ENCODE measurements at regions not wholly inside any gene's neighbourhood (a gene's known extent, or its start where the extent isn't known, plus 50 kb on each side); places are given as distances from the start of the nearest gene placed in this dataset.

GRCh38 chr2:19208479-19209199 is 149.8 kb downstream of the OSR1 start:
- Mint-ChIP-seq H3K4me3 (no peak overlapping the region), H3K4me1 (no peaks in the 10 kb centered on the region), H3K36me3 (no peaks in the 10 kb centered on the region), H3K9me3 (peaks cover 0 to 3% (median 0%) of the 10 kb centered on the region in 11 donors), H3K27ac (no peak overlapping the region), H3K27me3 (peaks cover 0 to 3% (median 0%) of the 10 kb centered on the region in 5 donors)
- Histone ChIP-seq H3K27ac (ENCODE audit: low read depth, low read length) (no peak overlapping the region), H3K9me3 (ENCODE audit: control insufficient read depth in 2 of 3, low read length in 3 of 3) (no peaks in the 10 kb centered on the region), H3K4me3 (ENCODE audit: low read length) (no peak overlapping the region), H3K36me3 (ENCODE audit: control insufficient read depth in 2 of 3, insufficient read depth in 3 of 3, low read length in 3 of 3) (no peaks in the 10 kb centered on the region), H3K27me3 (ENCODE audit: control insufficient read depth in 2 of 2, insufficient read depth in 2 of 2, low read length in 2 of 2) (no peaks in the 10 kb centered on the region), H3K4me1 (ENCODE audit: control insufficient read depth in 2 of 2, insufficient read depth in 2 of 2, low read length in 2 of 2) (no peaks in the 10 kb centered on the region)
- ChIA-PET POLR2A (no interaction called here), CTCF (no interaction called here)
- no peak for ATAC-seq
- DNase-seq = no peak
- intact Hi-C loops (cut with micrococcal nuclease) = no loop called here

- Mint-ChIP-seq H3K9me3 (peaks cover 0 to 3% (median 0%) of the 10 kb centered on the region in 11 donors), H3K27me3 (peaks cover 0 to 3% (median 0%) of the 10 kb centered on the region in 5 donors), H3K36me3 (no peaks in the 10 kb centered on the region), H3K27ac (no peak overlapping the region), H3K4me3 (no peak overlapping the region), H3K4me1 (no peaks in the 10 kb centered on the region)
- intact Hi-C loops (cut with micrococcal nuclease) = no loop called here
- H3K36me3 ChIP-seq (ENCODE audit: control insufficient read depth in 2 of 3, insufficient read depth in 3 of 3, low read length in 3 of 3) = no peaks in the 10 kb centered on the region
- H3K9me3 ChIP-seq (ENCODE audit: control insufficient read depth in 2 of 3, low read length in 3 of 3) = no peaks in the 10 kb centered on the region
- no peak overlapping the region for H3K27ac ChIP-seq (ENCODE audit: low read depth, low read length)
- DNase-seq (no peak), ATAC-seq (no peak)
- H3K4me1 ChIP-seq (ENCODE audit: control insufficient read depth in 2 of 2, insufficient read depth in 2 of 2, low read length in 2 of 2) = no peaks in the 10 kb centered on the region
- ChIA-PET CTCF (no interaction called here), POLR2A (no interaction called here)
- H3K4me3 ChIP-seq (ENCODE audit: low read length) = no peak overlapping the region
- H3K27me3 ChIP-seq (ENCODE audit: control insufficient read depth in 2 of 2, insufficient read depth in 2 of 2, low read length in 2 of 2) = no peaks in the 10 kb centered on the region
Observed at GRCh38 chr2:19207452-19207851, 151.0 kb downstream of the OSR1 start.

GRCh38 chr2:19205983-19206533 is 152.4 kb downstream of the OSR1 start:
- no peaks in the 10 kb centered on the region for H3K9me3 ChIP-seq (ENCODE audit: control insufficient read depth in 2 of 3, low read length in 3 of 3)
- H3K4me1 ChIP-seq (ENCODE audit: control insufficient read depth in 2 of 2, insufficient read depth in 2 of 2, low read length in 2 of 2) = no peaks in the 10 kb centered on the region
- CTCF ChIA-PET = no interaction called here
- DNase-seq (no peak), ATAC-seq (no peak)
- no peaks in the 10 kb centered on the region for H3K36me3 ChIP-seq (ENCODE audit: control insufficient read depth in 2 of 3, insufficient read depth in 3 of 3, low read length in 3 of 3)
- H3K27me3 Mint-ChIP-seq = peaks cover 0 to 3% (median 0%) of the 10 kb centered on the region in 5 donors
- no peaks in the 10 kb centered on the region for H3K36me3 Mint-ChIP-seq
- H3K9me3 Mint-ChIP-seq = peaks cover 0 to 2% (median 0%) of the 10 kb centered on the region in 11 donors
- no peaks in the 10 kb centered on the region for H3K4me1 Mint-ChIP-seq
- no peaks in the 10 kb centered on the region for H3K27me3 ChIP-seq (ENCODE audit: control insufficient read depth in 2 of 2, insufficient read depth in 2 of 2, low read length in 2 of 2)
- intact Hi-C loops (cut with micrococcal nuclease) = no loop called here
- no peak overlapping the region for H3K27ac ChIP-seq (ENCODE audit: low read depth, low read length)
- no peak overlapping the region for H3K4me3 ChIP-seq (ENCODE audit: low read length)
- no peak overlapping the region for H3K27ac Mint-ChIP-seq
- H3K4me3 Mint-ChIP-seq = no peak overlapping the region
- POLR2A ChIA-PET = no interaction called here

- DNase-seq (no peak), ATAC-seq (no peak)
- Histone ChIP-seq H3K4me1 (ENCODE audit: control insufficient read depth in 2 of 2, insufficient read depth in 2 of 2, low read length in 2 of 2) (no peaks in the 10 kb centered on the region), H3K36me3 (ENCODE audit: control insufficient read depth in 2 of 3, insufficient read depth in 3 of 3, low read length in 3 of 3) (no peaks in the 10 kb centered on the region), H3K4me3 (ENCODE audit: low read length) (no peak overlapping the region), H3K27me3 (ENCODE audit: control insufficient read depth in 2 of 2, insufficient read depth in 2 of 2, low read length in 2 of 2) (no peaks in the 10 kb centered on the region), H3K9me3 (ENCODE audit: control insufficient read depth in 2 of 3, low read length in 3 of 3) (no peaks in the 10 kb centered on the region), H3K27ac (ENCODE audit: low read depth, low read length) (no peak overlapping the region)
- CTCF ChIA-PET = no interaction called here
- intact Hi-C loops (cut with micrococcal nuclease) = no loop called here
- Mint-ChIP-seq H3K27ac (no peak overlapping the region), H3K27me3 (peaks cover 0 to 3% (median 0%) of the 10 kb centered on the region in 5 donors), H3K9me3 (no peaks in the 10 kb centered on the region), H3K4me1 (no peaks in the 10 kb centered on the region), H3K4me3 (no peak overlapping the region), H3K36me3 (no peaks in the 10 kb centered on the region)
- POLR2A ChIA-PET = no interaction called here
Observed at GRCh38 chr2:19203866-19204265, 154.6 kb downstream of the OSR1 start.

- H3K4me1 ChIP-seq (ENCODE audit: control insufficient read depth in 2 of 2, insufficient read depth in 2 of 2, low read length in 2 of 2) = no peaks in the 10 kb centered on the region
- DNase-seq (no peak), ATAC-seq (no peak)
- ChIA-PET CTCF (no interaction called here), POLR2A (no interaction called here)
- no peak overlapping the region for H3K27ac Mint-ChIP-seq
- no peaks in the 10 kb centered on the region for H3K4me1 Mint-ChIP-seq
- intact Hi-C loops (cut with micrococcal nuclease) = no loop called here
- no peaks in the 10 kb centered on the region for H3K27me3 ChIP-seq (ENCODE audit: control insufficient read depth in 2 of 2, insufficient read depth in 2 of 2, low read length in 2 of 2)
- H3K9me3 Mint-ChIP-seq = peaks cover 0 to 6% (median 0%) of the 10 kb centered on the region in 11 donors
- H3K9me3 ChIP-seq (ENCODE audit: control insufficient read depth in 2 of 3, low read length in 3 of 3) = no peaks in the 10 kb centered on the region
- H3K27ac ChIP-seq (ENCODE audit: low read depth, low read length) = no peak overlapping the region
- no peaks in the 10 kb centered on the region for H3K27me3 Mint-ChIP-seq
- H3K36me3 ChIP-seq (ENCODE audit: control insufficient read depth in 2 of 3, insufficient read depth in 3 of 3, low read length in 3 of 3) = no peaks in the 10 kb centered on the region
- H3K4me3 Mint-ChIP-seq = no peak overlapping the region
- no peaks in the 10 kb centered on the region for H3K36me3 Mint-ChIP-seq
- H3K4me3 ChIP-seq (ENCODE audit: low read length) = no peak overlapping the region
Observed at GRCh38 chr2:19201911-19202462, 156.4 kb downstream of the OSR1 start.

- Histone ChIP-seq H3K4me3 (ENCODE audit: low read length) (no peak overlapping the region), H3K4me1 (ENCODE audit: control insufficient read depth in 2 of 2, insufficient read depth in 2 of 2, low read length in 2 of 2) (no peaks in the 10 kb centered on the region), H3K36me3 (ENCODE audit: control insufficient read depth in 2 of 3, insufficient read depth in 3 of 3, low read length in 3 of 3) (no peaks in the 10 kb centered on the region), H3K9me3 (ENCODE audit: control insufficient read depth in 2 of 3, low read length in 3 of 3) (no peaks in the 10 kb centered on the region), H3K27me3 (ENCODE audit: control insufficient read depth in 2 of 2, insufficient read depth in 2 of 2, low read length in 2 of 2) (no peaks in the 10 kb centered on the region), H3K27ac (ENCODE audit: low read depth, low read length) (no peak overlapping the region)
- H3K27me3 Mint-ChIP-seq = no peaks in the 10 kb centered on the region
- CTCF ChIA-PET = no interaction called here
- DNase-seq (no peak), ATAC-seq (no peak)
- no peaks in the 10 kb centered on the region for H3K36me3 Mint-ChIP-seq
- H3K27ac Mint-ChIP-seq = no peak overlapping the region
- intact Hi-C loops (cut with micrococcal nuclease) = loop anchor here in 1 of 2 donors (10.0 kb wide), 1 partner anchor 1174 kb away; no protein-coding TSS in a partner anchor
- H3K9me3 Mint-ChIP-seq = peaks cover 0 to 12% (median 0%) of the 10 kb centered on the region in 11 donors
- H3K4me1 Mint-ChIP-seq = no peaks in the 10 kb centered on the region
- H3K4me3 Mint-ChIP-seq = no peak overlapping the region
- POLR2A ChIA-PET = no interaction called here
Observed at GRCh38 chr2:19198381-19198780, 160.0 kb downstream of the OSR1 start.

- no peaks in the 10 kb centered on the region for H3K27me3 ChIP-seq (ENCODE audit: control insufficient read depth in 2 of 2, insufficient read depth in 2 of 2, low read length in 2 of 2)
- ChIA-PET POLR2A (no interaction called here), CTCF (no interaction called here)
- no peaks in the 10 kb centered on the region for H3K36me3 ChIP-seq (ENCODE audit: control insufficient read depth in 2 of 3, insufficient read depth in 3 of 3, low read length in 3 of 3)
- H3K4me3 ChIP-seq (ENCODE audit: low read length) = no peak overlapping the region
- no peak overlapping the region for H3K4me3 Mint-ChIP-seq
- no peak for DNase-seq
- H3K27ac ChIP-seq (ENCODE audit: low read depth, low read length) = no peak overlapping the region
- no peak overlapping the region for H3K27ac Mint-ChIP-seq
- H3K9me3 Mint-ChIP-seq = peaks cover 0 to 12% (median 0%) of the 10 kb centered on the region in 11 donors
- H3K36me3 Mint-ChIP-seq = no peaks in the 10 kb centered on the region
- H3K4me1 Mint-ChIP-seq = no peaks in the 10 kb centered on the region
- peaks cover 0 to 4% (median 0%) of the 10 kb centered on the region in 5 donors for H3K27me3 Mint-ChIP-seq
- intact Hi-C loops (cut with micrococcal nuclease) = loop anchor here in 1 of 2 donors (10.0 kb wide), 1 partner anchor 1171 kb away; no protein-coding TSS in a partner anchor
- H3K9me3 ChIP-seq (ENCODE audit: control insufficient read depth in 2 of 3, low read length in 3 of 3) = no peaks in the 10 kb centered on the region
- no peak for ATAC-seq
- H3K4me1 ChIP-seq (ENCODE audit: control insufficient read depth in 2 of 2, insufficient read depth in 2 of 2, low read length in 2 of 2) = no peaks in the 10 kb centered on the region
Observed at GRCh38 chr2:19195661-19196060, 162.8 kb downstream of the OSR1 start.
